ENCODE measurements at regions not wholly inside any gene's neighbourhood (a gene's known extent, or its start where the extent isn't known, plus 50 kb on each side); places are given as distances from the start of the nearest gene placed in this dataset.
A peak's percentile ranks its signal among the peaks of the same experiment; 100 is the strongest.

DNA sequence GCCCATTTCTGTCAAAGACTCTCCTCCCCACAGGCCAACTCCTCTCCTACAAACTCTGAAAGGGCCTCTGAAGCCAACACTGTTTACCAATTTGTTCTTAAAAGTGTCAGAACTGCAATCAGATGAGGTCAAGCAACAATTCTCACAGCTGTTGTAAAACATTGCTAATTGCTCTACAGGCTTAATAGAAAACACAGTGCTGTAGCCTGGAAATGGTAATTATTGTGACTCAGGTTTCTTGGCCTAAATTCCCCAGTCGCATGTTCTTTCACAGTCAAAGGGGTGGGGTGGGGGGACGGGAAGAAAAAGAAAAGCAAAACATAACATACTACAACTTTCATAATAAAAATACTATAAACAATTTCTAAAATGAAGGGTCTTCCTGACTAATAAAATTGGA lies 343.2 kb downstream of the DMAC1 start:
- no peaks in the 10 kb centered on the region for H3K36me3 Mint-ChIP-seq (ENCODE audit: low read depth)
- Histone ChIP-seq H3K27me3 (ENCODE audit: control insufficient read depth, insufficient read depth, low read length, poor library complexity, severe bottlenecking) (no peaks in the 10 kb centered on the region), H3K4me3 (ENCODE audit: low read length) (no peak overlapping the region), H3K36me3 (ENCODE audit: control insufficient read depth, insufficient read depth, low read length) (no peaks in the 10 kb centered on the region), H3K9ac (ENCODE audit: extremely low read depth, low read length, poor library complexity, severe bottlenecking) (no peak overlapping the region), H3K4me1 (ENCODE audit: control insufficient read depth, insufficient read depth, low read length) (peaks cover 4% of the 10 kb centered on the region), H3K27ac (ENCODE audit: low read depth, low read length) (no peak overlapping the region), H3K9me3 (ENCODE audit: control insufficient read depth, low read length) (no peaks in the 10 kb centered on the region)
- no peak overlapping the region for H3K4me3 Mint-ChIP-seq
- peak overlapping the region; percentile 35 for H3K27ac Mint-ChIP-seq
- H3K4me1 Mint-ChIP-seq = peaks cover 21% of the 10 kb centered on the region
- no CpG with 5 or more reads among the region's 2 CpGs for WGBS, 2 experiments (ENCODE audit: insufficient coverage in 1 of 2, insufficient read length in 1 of 2)
- TF ChIP-seq CTCF (conservative IDR thresholded peaks at IDR 0.05) = no peak
- no peaks in the 10 kb centered on the region for H3K27me3 Mint-ChIP-seq (ENCODE audit: insufficient read depth)
- H3K9me3 Mint-ChIP-seq = no peaks in the 10 kb centered on the region
- no peak for DNase-seq

DNA sequence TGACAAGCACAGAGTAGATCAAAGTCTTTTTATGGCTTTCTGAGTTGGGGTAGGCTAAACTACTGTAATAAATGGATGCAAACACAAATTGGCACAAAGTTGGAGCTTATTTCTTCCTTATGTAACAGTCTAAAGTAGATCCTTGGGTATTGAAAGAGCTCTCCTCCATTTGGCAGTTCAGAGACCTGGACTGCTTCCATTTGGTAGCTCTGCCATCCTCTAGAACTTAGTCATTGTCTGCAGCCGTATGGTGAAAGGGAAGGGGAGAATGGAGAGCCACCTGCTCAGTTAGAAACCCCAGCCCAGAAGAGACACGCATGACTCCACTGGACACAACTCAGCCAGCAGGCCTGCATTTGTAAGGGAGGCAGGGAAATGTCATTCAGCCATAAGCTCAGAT lies 345.0 kb downstream of the DMAC1 start:
- H3K27ac Mint-ChIP-seq = no peak overlapping the region
- Histone ChIP-seq H3K9ac (ENCODE audit: extremely low read depth, low read length, poor library complexity, severe bottlenecking) (no peak overlapping the region), H3K36me3 (ENCODE audit: control insufficient read depth, insufficient read depth, low read length) (no peaks in the 10 kb centered on the region), H3K4me1 (ENCODE audit: control insufficient read depth, insufficient read depth, low read length) (peaks cover 4% of the 10 kb centered on the region), H3K4me3 (ENCODE audit: low read length) (no peak overlapping the region), H3K27me3 (ENCODE audit: control insufficient read depth, insufficient read depth, low read length, poor library complexity, severe bottlenecking) (no peaks in the 10 kb centered on the region), H3K9me3 (ENCODE audit: control insufficient read depth, low read length) (no peaks in the 10 kb centered on the region), H3K27ac (ENCODE audit: low read depth, low read length) (no peak overlapping the region)
- H3K4me1 Mint-ChIP-seq = peaks cover 21% of the 10 kb centered on the region
- no peak for TF ChIP-seq CTCF (conservative IDR thresholded peaks at IDR 0.05)
- WGBS, 2 experiments (ENCODE audit: insufficient coverage in 1 of 2, insufficient read length in 1 of 2) = 85 to 92% methylated on average over 2 of the region's 2 CpGs
- H3K36me3 Mint-ChIP-seq (ENCODE audit: low read depth) = no peaks in the 10 kb centered on the region
- no peak overlapping the region for H3K4me3 Mint-ChIP-seq
- no peak for DNase-seq
- H3K27me3 Mint-ChIP-seq (ENCODE audit: insufficient read depth) = no peaks in the 10 kb centered on the region
- no peaks in the 10 kb centered on the region for H3K9me3 Mint-ChIP-seq

DNA sequence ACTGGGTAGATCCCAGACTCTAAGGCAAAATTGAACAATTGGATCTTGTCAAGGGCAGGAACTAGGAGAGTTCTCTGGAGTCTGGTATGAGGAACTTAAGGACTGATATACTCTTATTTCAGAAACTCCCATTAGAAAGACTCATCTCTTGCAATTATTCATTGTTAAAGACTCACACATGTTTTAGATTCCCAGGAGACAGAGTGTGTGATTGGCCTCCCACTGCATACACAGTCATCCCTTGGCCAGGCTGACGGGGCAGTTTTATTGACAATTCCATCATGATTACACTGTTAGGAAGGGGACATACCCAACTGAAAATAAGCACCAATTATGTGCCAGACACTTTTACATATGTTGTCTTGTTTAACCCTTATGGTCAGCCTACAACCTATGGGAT lies 347.2 kb downstream of the DMAC1 start:
- Histone ChIP-seq H3K36me3 (ENCODE audit: control insufficient read depth, insufficient read depth, low read length) (no peaks in the 10 kb centered on the region), H3K27ac (ENCODE audit: low read depth, low read length) (no peak overlapping the region), H3K27me3 (ENCODE audit: control insufficient read depth, insufficient read depth, low read length, poor library complexity, severe bottlenecking) (no peaks in the 10 kb centered on the region), H3K4me1 (ENCODE audit: control insufficient read depth, insufficient read depth, low read length) (peaks cover 4% of the 10 kb centered on the region), H3K9me3 (ENCODE audit: control insufficient read depth, low read length) (no peaks in the 10 kb centered on the region), H3K9ac (ENCODE audit: extremely low read depth, low read length, poor library complexity, severe bottlenecking) (no peak overlapping the region), H3K4me3 (ENCODE audit: low read length) (no peak overlapping the region)
- DNase-seq = no peak
- Mint-ChIP-seq H3K27ac (no peak overlapping the region), H3K36me3 (ENCODE audit: low read depth) (no peaks in the 10 kb centered on the region), H3K27me3 (ENCODE audit: insufficient read depth) (no peaks in the 10 kb centered on the region), H3K4me3 (no peak overlapping the region), H3K9me3 (no peaks in the 10 kb centered on the region), H3K4me1 (peaks cover 14% of the 10 kb centered on the region)
- no peak for TF ChIP-seq CTCF (conservative IDR thresholded peaks at IDR 0.05)
- WGBS, 2 experiments (ENCODE audit: insufficient coverage in 1 of 2, insufficient read length in 1 of 2) = 33 to 56% methylated on average over 1 of the region's 1 CpG
